MCF 10A (cell line): ENCODE measurements at regions not wholly inside any gene's neighbourhood (a gene's known extent, or its start where the extent isn't known, plus 50 kb on each side); places are given as distances from the start of the nearest gene placed in this dataset.
"Not testable (repeated sequence)": the region's sequence is repeated elsewhere in the genome, so short reads cannot be mapped to it uniquely, and the experiment has no call there.

Source experiments
- BruUV-seq: library from RNA; stranded (reverse); fragments of 400-500 nt; replicated peaks from 2 replicates; lab custom pipeline; 2021; lab: Mats Ljungman, UMichigan
- CTCF ChIA-PET: fragments of 300-600 bp; sonication (Branson Sonifier 250); formaldehyde crosslinking; extraction: SDS; loops from one replicate; lab custom pipeline; 2021; ENCODE audit warnings: antibody characterized with exemption, inconsistent platforms; lab: Yijun Ruan, JAX
- POLR2A ChIA-PET: fragments of 300-600, 350-650 bp; sonication (Branson Sonifier 250); formaldehyde crosslinking; extraction: SDS; loops from one replicate; lab custom pipeline; 2020; ENCODE audit warnings: antibody characterized with exemption, inconsistent platforms; lab: Yijun Ruan, JAX
- DNase-seq: peaks from one replicate; pipeline ENCODE4 v3.0.0-alpha.2; 2018; ENCODE audit not compliant: unreplicated experiment
- H3K27ac Mint-ChIP-seq: one replicate; pipeline ENCODE4 v1.8.0; 2022; ENCODE audit warnings: mild to moderate bottlenecking, low read depth, mixed read lengths; ENCODE audit not compliant: unreplicated experiment
- H3K27me3 Mint-ChIP-seq: one replicate; pipeline ENCODE4 v1.8.0; 2022; ENCODE audit warnings: mixed read lengths; ENCODE audit not compliant: insufficient read depth, unreplicated experiment
- H3K36me3 Mint-ChIP-seq: one replicate; pipeline ENCODE4 v1.8.0; 2022; ENCODE audit warnings: mild to moderate bottlenecking, moderate library complexity, mixed read lengths; ENCODE audit not compliant: insufficient read depth, unreplicated experiment
- H3K4me1 Mint-ChIP-seq: one replicate; pipeline ENCODE4 v1.8.0; 2022; ENCODE audit warnings: mixed read lengths; ENCODE audit not compliant: insufficient read depth, unreplicated experiment
- H3K4me3 Mint-ChIP-seq: one replicate; pipeline ENCODE4 v1.8.0; 2022; ENCODE audit warnings: mild to moderate bottlenecking, moderate library complexity, mixed read lengths; ENCODE audit not compliant: unreplicated experiment
- H3K9me3 Mint-ChIP-seq: one replicate; pipeline ENCODE4 v1.8.0; 2022; ENCODE audit warnings: mixed read lengths; ENCODE audit not compliant: unreplicated experiment
- intact Hi-C: fragments of 100-400 bp; cut with micrococcal nuclease; formaldehyde crosslinking; loops from 2 replicates; pipeline ENCODE4 v1.14.1; 2022
- TF ChIP-seq, protein P1 (sequence below): fragments of 200-600 bp; IDR thresholded peaks from one replicate; pipeline ENCODE4 v1.8.0; 2022; ENCODE audit warnings: antibody characterized with exemption, mild to moderate bottlenecking; ENCODE audit not compliant: unreplicated experiment

DNA sequence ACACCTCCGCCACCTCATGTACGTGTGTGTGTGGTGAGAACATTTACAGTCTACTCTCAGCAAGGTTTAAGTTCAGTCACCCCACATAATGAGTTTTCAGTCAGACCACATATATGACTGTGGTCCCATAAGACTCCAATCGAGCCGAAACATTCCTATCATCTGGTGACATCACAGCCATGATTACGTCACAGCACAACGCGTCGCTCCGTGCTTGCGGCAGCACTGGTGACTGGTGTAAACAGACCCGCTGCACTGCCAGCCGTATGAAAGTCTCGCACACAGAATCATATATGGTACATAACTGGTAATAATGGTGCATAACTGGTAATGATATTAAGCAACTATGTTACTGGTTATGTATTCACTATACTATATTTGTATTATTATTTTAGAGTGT is 150.7 kb downstream of the DLL1 start:
- DNase-seq: no peak
- POLR2A ChIA-PET: no interaction called here
- H3K27me3 Mint-ChIP-seq: no peaks in the 10 kb centered on the region
- intact Hi-C loops: no loop called here
- CTCF ChIA-PET: no interaction called here
- no TSS peak for BruUV-seq
- no peak overlapping the region for H3K4me3 Mint-ChIP-seq
- H3K9me3 Mint-ChIP-seq: peaks cover 18% of the 10 kb centered on the region
- peaks cover 6% of the 10 kb centered on the region for H3K4me1 Mint-ChIP-seq
- H3K27ac Mint-ChIP-seq: no peak overlapping the region
- H3K36me3 Mint-ChIP-seq: no peaks in the 10 kb centered on the region
- TF ChIP-seq, protein P1, sequence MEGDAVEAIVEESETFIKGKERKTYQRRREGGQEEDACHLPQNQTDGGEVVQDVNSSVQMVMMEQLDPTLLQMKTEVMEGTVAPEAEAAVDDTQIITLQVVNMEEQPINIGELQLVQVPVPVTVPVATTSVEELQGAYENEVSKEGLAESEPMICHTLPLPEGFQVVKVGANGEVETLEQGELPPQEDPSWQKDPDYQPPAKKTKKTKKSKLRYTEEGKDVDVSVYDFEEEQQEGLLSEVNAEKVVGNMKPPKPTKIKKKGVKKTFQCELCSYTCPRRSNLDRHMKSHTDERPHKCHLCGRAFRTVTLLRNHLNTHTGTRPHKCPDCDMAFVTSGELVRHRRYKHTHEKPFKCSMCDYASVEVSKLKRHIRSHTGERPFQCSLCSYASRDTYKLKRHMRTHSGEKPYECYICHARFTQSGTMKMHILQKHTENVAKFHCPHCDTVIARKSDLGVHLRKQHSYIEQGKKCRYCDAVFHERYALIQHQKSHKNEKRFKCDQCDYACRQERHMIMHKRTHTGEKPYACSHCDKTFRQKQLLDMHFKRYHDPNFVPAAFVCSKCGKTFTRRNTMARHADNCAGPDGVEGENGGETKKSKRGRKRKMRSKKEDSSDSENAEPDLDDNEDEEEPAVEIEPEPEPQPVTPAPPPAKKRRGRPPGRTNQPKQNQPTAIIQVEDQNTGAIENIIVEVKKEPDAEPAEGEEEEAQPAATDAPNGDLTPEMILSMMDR: no peak

DNA sequence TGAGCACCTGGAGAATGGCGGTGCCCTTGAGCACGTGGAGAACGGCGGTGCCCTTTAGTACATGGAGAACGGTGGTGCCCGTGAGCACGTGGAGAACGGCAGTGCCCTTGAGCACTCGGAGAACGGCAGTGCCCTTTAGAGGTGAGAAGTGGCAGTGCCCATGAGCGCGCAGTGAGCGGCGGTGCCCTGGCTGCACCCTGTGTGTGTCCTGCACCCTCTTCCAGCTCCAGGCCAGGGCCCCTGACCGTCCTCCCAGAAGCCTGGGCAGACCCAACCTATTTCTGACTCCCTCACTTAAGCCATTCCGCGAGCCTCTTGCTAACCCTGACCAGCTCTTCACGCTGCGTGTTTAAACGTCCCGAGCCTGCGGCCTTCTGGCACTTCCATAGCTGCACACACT is 151.3 kb downstream of the DLL1 start:
- Mint-ChIP-seq H3K27me3 (no peaks in the 10 kb centered on the region), H3K4me3 (no peak overlapping the region), H3K9me3 (peaks cover 12% of the 10 kb centered on the region), H3K27ac (no peak overlapping the region), H3K36me3 (no peaks in the 10 kb centered on the region), H3K4me1 (no peaks in the 10 kb centered on the region)
- intact Hi-C loops: no loop called here
- no peak for DNase-seq
- TF ChIP-seq, protein P1: no peak
- no TSS peak for BruUV-seq
- ChIA-PET CTCF (no interaction called here), POLR2A (no interaction called here)

DNA sequence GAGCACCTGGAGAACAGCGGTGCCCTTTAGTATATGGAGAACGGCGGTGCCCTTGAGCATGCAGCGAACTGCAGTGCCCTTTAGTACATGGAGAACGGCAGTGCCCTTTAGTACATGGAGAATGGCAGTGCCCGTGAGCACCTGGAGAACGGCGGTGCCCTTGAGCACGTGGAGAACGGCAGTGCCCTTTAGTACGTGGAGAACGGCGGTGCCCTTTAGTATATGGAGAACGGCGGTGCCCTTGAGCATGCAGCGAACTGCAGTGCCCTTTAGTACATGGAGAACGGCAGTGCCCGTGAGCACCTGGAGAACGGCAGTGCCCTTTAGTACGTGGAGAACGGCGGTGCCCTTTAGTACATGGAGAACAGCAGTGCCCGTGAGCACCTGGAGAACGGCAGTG is 151.8 kb downstream of the DLL1 start:
- intact Hi-C loops, H3K36me3 Mint-ChIP-seq, H3K27ac Mint-ChIP-seq, H3K4me3 Mint-ChIP-seq, BruUV-seq, POLR2A ChIA-PET, H3K4me1 Mint-ChIP-seq, DNase-seq, H3K27me3 Mint-ChIP-seq: not testable (repeated sequence)
- H3K9me3 Mint-ChIP-seq: peaks cover 10% of the 10 kb centered on the region
- CTCF ChIA-PET: interaction anchor here (0.8 kb wide), 1 partner anchor 113 kb away, joined by 6 read pairs; no protein-coding TSS in a partner anchor

DNA sequence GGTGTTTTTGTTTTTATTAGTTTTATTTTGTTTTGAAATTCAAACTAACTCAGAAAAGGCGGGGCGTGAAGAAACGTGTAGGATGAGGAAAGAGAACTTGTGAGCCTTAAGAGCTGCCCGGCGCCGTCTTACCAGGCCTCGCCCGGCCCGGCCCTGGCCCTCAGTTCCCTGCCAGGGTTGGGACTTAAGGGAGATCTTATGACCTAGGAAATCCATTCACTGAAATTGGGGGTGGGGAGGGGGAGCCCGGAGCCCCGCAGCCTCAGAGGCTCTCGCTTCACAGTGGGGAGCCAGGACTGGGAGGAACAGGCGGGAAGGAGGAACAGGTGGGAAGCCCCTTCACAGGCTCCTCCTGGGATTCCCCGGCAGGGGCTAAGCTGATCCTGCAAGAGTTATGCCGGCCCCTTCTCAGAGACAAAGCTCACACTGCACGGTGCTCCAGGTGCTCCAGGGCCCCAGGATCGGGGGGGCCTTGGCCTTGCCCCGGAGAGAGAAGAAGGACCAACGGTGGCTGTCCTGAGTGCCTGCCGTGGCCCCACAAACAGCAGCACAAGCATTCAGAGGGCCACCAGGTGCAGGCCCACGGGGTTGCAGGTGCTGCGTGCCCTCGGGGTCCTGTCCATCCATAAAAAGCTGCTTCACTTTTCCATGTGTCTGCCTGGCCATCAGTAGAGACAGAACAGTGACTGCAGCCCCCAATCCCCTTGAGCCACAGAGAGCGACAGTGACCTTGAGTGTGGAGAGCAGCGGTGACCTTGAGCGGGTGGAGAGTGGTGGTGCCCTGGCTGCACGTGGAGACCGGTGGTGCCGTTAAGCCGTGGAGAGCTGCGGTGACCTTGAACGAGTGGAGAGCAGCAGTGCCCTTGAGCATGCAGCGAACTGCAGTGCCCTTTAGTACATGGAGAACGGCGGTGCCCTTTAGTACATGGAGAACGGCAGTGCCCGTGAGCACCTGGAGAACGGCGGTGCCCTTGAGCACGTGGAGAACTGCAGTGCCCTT is 152.7 kb downstream of the DLL1 start:
- Mint-ChIP-seq H3K9me3 (peaks cover 10% of the 10 kb centered on the region), H3K27me3 (no peaks in the 10 kb centered on the region), H3K4me3 (no peak overlapping the region), H3K27ac (no peak overlapping the region), H3K4me1 (no peaks in the 10 kb centered on the region), H3K36me3 (no peaks in the 10 kb centered on the region)
- BruUV-seq: no TSS peak
- ChIA-PET POLR2A (no interaction called here), CTCF (interaction anchor here (0.8 kb wide), 1 partner anchor 114 kb away, joined by 6 read pairs; no protein-coding TSS in a partner anchor)
- DNase-seq: no peak
- intact Hi-C loops: no loop called here
- TF ChIP-seq, protein P1: no peak
